Astrocyte (in vitro differentiated cells and primary cell): ENCODE measurements at regions not wholly inside any gene's neighbourhood (a gene's known extent, or its start where the extent isn't known, plus 50 kb on each side); places are given as distances from the start of the nearest gene placed in this dataset.

ENCODE experiments used
- DNase-seq: peaks from one replicate; pipeline ENCODE4 v3.0.0-alpha.2; 2010; ENCODE audit warnings: low read depth
- FAIRE-seq: peaks from 2 replicates; lab custom pipeline; 2011; peaks lifted over from hg19 to GRCh38; lab: Jason Lieb, UNC
- H2AFZ ChIP-seq: 2 replicates; pipeline ENCODE4 v1.6.0; 2012; ENCODE audit warnings: low read depth, low read length, inconsistent platforms
- H3K27ac ChIP-seq: 2 replicates; pipeline ENCODE4 v1.5.1; 2011; ENCODE audit warnings: low read depth, low read length, inconsistent platforms
- H3K27me3 ChIP-seq: 2 replicates; pipeline ENCODE4 v1.6.0; 2011; ENCODE audit warnings: low read length, inconsistent platforms; ENCODE audit not compliant: insufficient read depth
- H3K36me3 ChIP-seq: 2 replicates; pipeline ENCODE4 v1.5.1; 2011; ENCODE audit warnings: low read length, inconsistent platforms; ENCODE audit not compliant: insufficient read depth
- H3K4me1 ChIP-seq: 2 replicates; pipeline ENCODE4 v1.5.1; 2011; ENCODE audit warnings: low read length, inconsistent platforms; ENCODE audit not compliant: insufficient read depth
- H3K4me2 ChIP-seq: 2 replicates; pipeline ENCODE4 v1.6.0; 2012; ENCODE audit warnings: low read length, inconsistent platforms
- H3K4me3 ChIP-seq: 2 replicates; pipeline ENCODE4 v1.5.1; 2011; ENCODE audit warnings: low read depth, mild to moderate bottlenecking, low read length, inconsistent platforms; ENCODE audit not compliant: insufficient read depth
- H3K79me2 ChIP-seq: 2 replicates; pipeline ENCODE4 v1.6.0; 2012; ENCODE audit warnings: mild to moderate bottlenecking, low read length, inconsistent platforms; ENCODE audit not compliant: insufficient read depth
- H3K9ac ChIP-seq: 2 replicates; pipeline ENCODE4 v1.6.0; 2012; ENCODE audit warnings: mild to moderate bottlenecking, low read length, inconsistent platforms
- H3K9me3 ChIP-seq: 2 replicates; pipeline ENCODE4 v1.5.1; 2012; ENCODE audit warnings: low read depth, mild to moderate bottlenecking, low read length, inconsistent platforms; ENCODE audit not compliant: insufficient read depth
- H4K20me1 ChIP-seq: 2 replicates; pipeline ENCODE4 v1.6.0; 2012; ENCODE audit warnings: low read length, inconsistent platforms; ENCODE audit not compliant: insufficient read depth
- H3K27ac Mint-ChIP-seq: one replicate; pipeline ENCODE4 v1.8.0; 2021; ENCODE audit warnings: mild to moderate bottlenecking, mixed read lengths; ENCODE audit not compliant: unreplicated experiment
- H3K27me3 Mint-ChIP-seq: one replicate; pipeline ENCODE4 v1.8.0; 2021; ENCODE audit warnings: low read depth, mixed read lengths; ENCODE audit not compliant: unreplicated experiment
- H3K36me3 Mint-ChIP-seq: one replicate; pipeline ENCODE4 v1.8.0; 2021; ENCODE audit warnings: low read depth, mixed read lengths; ENCODE audit not compliant: unreplicated experiment
- H3K4me1 Mint-ChIP-seq: one replicate; pipeline ENCODE4 v1.8.0; 2021; ENCODE audit warnings: low read depth, mixed read lengths; ENCODE audit not compliant: unreplicated experiment
- H3K4me3 Mint-ChIP-seq: one replicate; pipeline ENCODE4 v1.8.0; 2021; ENCODE audit warnings: mild to moderate bottlenecking, moderate library complexity, mixed read lengths; ENCODE audit not compliant: unreplicated experiment
- H3K9me3 Mint-ChIP-seq: one replicate; pipeline ENCODE4 v1.8.0; 2021; ENCODE audit warnings: mild to moderate bottlenecking, mixed read lengths; ENCODE audit not compliant: unreplicated experiment
- EZH2 ChIP-seq: IDR thresholded peaks from 2 replicates; pipeline ENCODE4 v1.6.1; 2012; ENCODE audit warnings: mild to moderate bottlenecking, low read length, inconsistent platforms; ENCODE audit not compliant: insufficient read depth
- TF ChIP-seq, protein P1 (sequence below): IDR thresholded peaks from 2 replicates; pipeline ENCODE4 v1.5.1; 2011; ENCODE audit warnings: low read depth, mild to moderate bottlenecking, inconsistent platforms, low read length, moderate library complexity; ENCODE audit not compliant: insufficient read depth

DNA sequence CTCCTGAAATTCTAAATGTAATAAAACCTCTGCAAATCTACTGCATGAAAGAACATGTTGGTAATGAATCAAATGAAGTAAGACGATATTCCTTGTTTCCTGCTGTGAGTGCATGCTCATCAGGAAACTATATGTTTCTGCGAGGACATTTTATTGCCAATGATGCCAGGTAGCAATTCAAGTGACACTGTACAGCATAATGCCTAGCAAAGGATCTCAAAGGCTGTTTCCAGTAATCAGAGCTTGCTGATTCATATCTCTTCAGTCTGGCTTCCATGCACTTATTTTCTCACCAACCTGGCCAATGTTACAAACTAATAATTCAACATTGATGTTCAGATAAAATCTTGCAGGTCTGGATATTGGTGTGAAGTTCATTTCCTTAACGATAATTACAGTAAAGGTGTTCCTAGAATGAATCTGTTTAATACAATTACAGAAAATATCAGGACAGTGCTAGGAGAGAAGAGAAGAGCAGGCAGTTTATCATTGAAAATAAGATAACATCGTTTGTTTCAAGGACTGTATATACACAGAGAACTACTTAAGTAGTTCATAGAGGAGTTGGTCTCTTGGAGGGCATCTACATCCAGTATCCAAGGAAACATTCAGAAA is 568.5 kb upstream of the SOX11 start:
- Histone ChIP-seq H3K9me3 (no peaks in the 10 kb centered on the region), H4K20me1 (no peaks in the 10 kb centered on the region), H3K4me1 (no peaks in the 10 kb centered on the region), H2AFZ (no peak overlapping the region), H3K4me3 (no peak overlapping the region), H3K4me2 (no peak overlapping the region), H3K9ac (no peak overlapping the region), H3K27me3 (no peaks in the 10 kb centered on the region), H3K27ac (no peak overlapping the region), H3K79me2 (no peaks in the 10 kb centered on the region), H3K36me3 (no peaks in the 10 kb centered on the region)
- no peak overlapping the region for H3K27ac Mint-ChIP-seq
- H3K4me3 Mint-ChIP-seq, result no peak overlapping the region
- peaks cover 2% of the 10 kb centered on the region for H3K9me3 Mint-ChIP-seq
- no peaks in the 10 kb centered on the region for H3K27me3 Mint-ChIP-seq
- H3K4me1 Mint-ChIP-seq, result no peaks in the 10 kb centered on the region
- no peak for FAIRE-seq
- TF ChIP-seq EZH2, result no peak
- TF ChIP-seq, protein P1, sequence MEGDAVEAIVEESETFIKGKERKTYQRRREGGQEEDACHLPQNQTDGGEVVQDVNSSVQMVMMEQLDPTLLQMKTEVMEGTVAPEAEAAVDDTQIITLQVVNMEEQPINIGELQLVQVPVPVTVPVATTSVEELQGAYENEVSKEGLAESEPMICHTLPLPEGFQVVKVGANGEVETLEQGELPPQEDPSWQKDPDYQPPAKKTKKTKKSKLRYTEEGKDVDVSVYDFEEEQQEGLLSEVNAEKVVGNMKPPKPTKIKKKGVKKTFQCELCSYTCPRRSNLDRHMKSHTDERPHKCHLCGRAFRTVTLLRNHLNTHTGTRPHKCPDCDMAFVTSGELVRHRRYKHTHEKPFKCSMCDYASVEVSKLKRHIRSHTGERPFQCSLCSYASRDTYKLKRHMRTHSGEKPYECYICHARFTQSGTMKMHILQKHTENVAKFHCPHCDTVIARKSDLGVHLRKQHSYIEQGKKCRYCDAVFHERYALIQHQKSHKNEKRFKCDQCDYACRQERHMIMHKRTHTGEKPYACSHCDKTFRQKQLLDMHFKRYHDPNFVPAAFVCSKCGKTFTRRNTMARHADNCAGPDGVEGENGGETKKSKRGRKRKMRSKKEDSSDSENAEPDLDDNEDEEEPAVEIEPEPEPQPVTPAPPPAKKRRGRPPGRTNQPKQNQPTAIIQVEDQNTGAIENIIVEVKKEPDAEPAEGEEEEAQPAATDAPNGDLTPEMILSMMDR, result no peak
- no peak for DNase-seq
- no peaks in the 10 kb centered on the region for H3K36me3 Mint-ChIP-seq

DNA sequence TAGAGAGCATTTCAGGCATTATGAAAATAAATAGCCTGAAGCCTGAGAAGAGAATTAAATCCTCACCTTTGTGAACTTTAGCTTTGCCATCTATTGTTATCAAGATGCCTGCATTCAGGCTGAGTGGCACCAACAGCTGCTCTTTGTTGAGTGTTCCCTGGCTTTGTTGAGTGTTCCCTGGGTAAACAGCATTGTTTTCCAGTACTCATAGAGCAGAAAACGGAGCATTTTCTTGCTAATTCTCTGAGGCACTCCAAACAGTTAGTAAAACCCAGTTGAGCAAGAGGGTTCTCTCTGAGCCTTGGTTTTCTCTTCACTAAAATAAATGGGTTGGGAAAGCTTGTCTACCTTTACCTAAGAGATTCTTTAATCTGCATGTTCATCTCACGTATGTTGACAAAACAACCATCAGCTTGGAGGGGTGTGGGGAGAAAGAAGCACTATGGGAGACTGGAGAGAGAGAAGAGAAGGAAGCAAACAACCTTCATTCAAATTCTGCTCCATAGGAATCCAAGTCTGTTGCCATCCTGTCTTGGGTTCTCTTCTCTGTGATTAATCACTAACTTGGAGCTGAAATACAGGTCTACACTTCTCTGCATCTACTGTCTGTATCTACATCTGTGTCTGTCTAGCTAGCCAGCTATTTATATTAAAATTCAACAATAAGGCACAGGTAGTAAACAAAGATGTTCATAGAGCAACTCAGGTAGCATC is 567.0 kb upstream of the SOX11 start:
- FAIRE-seq (no peak), DNase-seq (no peak)
- no peak overlapping the region for H3K27ac ChIP-seq
- H2AFZ ChIP-seq, result no peak overlapping the region
- H3K4me2 ChIP-seq, result no peak overlapping the region
- no peak overlapping the region for H3K9ac ChIP-seq
- H3K4me3 ChIP-seq, result no peak overlapping the region
- no peaks in the 10 kb centered on the region for H4K20me1 ChIP-seq
- Mint-ChIP-seq H3K27me3 (no peaks in the 10 kb centered on the region), H3K36me3 (no peaks in the 10 kb centered on the region), H3K4me3 (no peak overlapping the region), H3K9me3 (peaks cover 2% of the 10 kb centered on the region), H3K27ac (no peak overlapping the region), H3K4me1 (no peaks in the 10 kb centered on the region)
- no peaks in the 10 kb centered on the region for H3K36me3 ChIP-seq
- H3K9me3 ChIP-seq, result no peaks in the 10 kb centered on the region
- no peaks in the 10 kb centered on the region for H3K27me3 ChIP-seq
- TF ChIP-seq, protein P1, result no peak
- TF ChIP-seq EZH2, result no peak
- no peaks in the 10 kb centered on the region for H3K79me2 ChIP-seq
- H3K4me1 ChIP-seq, result no peaks in the 10 kb centered on the region

DNA sequence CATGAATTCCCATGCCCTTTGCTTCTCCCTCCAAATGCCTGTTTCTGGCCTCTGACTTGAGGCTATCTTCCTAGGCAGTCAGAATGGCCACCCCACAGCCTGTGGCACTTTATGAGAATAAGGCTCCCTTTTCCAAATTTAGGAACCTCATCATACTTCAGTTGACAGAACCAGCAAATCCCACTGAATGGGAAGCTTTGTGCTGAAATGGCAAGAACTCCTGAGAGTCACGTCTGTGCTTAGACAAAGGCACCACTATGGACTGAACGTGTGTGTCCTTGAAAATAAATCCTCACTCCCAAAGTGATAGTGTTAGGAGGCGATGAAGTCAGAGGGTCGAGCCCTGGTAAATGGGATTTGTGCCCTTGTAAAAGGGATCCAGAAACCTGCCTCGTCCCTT is 559.9 kb upstream of the SOX11 start:
- H3K4me1 Mint-ChIP-seq, result no peaks in the 10 kb centered on the region

More for the DNA sequence above, 559.9 kb upstream of the SOX11 start:
- Histone ChIP-seq H3K4me2 (no peak overlapping the region), H2AFZ (no peak overlapping the region), H3K4me3 (no peak overlapping the region), H3K9me3 (peaks cover 3% of the 10 kb centered on the region), H3K27ac (no peak overlapping the region), H4K20me1 (no peaks in the 10 kb centered on the region), H3K9ac (no peak overlapping the region), H3K36me3 (no peaks in the 10 kb centered on the region), H3K27me3 (no peaks in the 10 kb centered on the region), H3K79me2 (no peaks in the 10 kb centered on the region), H3K4me1 (no peaks in the 10 kb centered on the region)
- no peak for FAIRE-seq
- H3K27me3 Mint-ChIP-seq, result no peaks in the 10 kb centered on the region
- H3K9me3 Mint-ChIP-seq, result peaks cover 8% of the 10 kb centered on the region
- H3K36me3 Mint-ChIP-seq, result no peaks in the 10 kb centered on the region
- DNase-seq, result no peak
- H3K27ac Mint-ChIP-seq, result no peak overlapping the region
- TF ChIP-seq, protein P1, result no peak
- no peak for TF ChIP-seq EZH2
- H3K4me3 Mint-ChIP-seq, result no peak overlapping the region
